Panc1 (cell line): ENCODE measurements at regions not wholly inside any gene's neighbourhood (a gene's known extent, or its start where the extent isn't known, plus 50 kb on each side); places are given as distances from the start of the nearest gene placed in this dataset.

ENCODE experiments used
- ATAC-seq: fragments of 200-7000 bp; cut with Tn5 transposase; 2 replicates; pipeline ENCODE4 v1.9.1; 2020; ENCODE audit warnings: mild to moderate bottlenecking, moderate library complexity
- BruUV-seq: library from RNA; stranded (reverse); fragments of 400-500 nt; replicated peaks from 2 replicates; lab custom pipeline; 2021; lab: Mats Ljungman, UMichigan
- CTCF ChIA-PET: fragments of 300-600 bp; sonication (Branson Sonifier 250); formaldehyde crosslinking; loops from one replicate; lab custom pipeline; 2022; ENCODE audit warnings: antibody characterized with exemption; lab: Charles Lee
- POLR2A ChIA-PET: fragments of 300-600 bp; sonication (Branson Sonifier 250); formaldehyde crosslinking; loops from one replicate; lab custom pipeline; 2022; ENCODE audit warnings: antibody characterized with exemption; lab: Charles Lee
- DNase-seq: peaks from one replicate; pipeline ENCODE4 v3.0.0-alpha.2; 2010; ENCODE audit warnings: low read depth, low spot score
- H3K27ac ChIP-seq: 2 replicates; pipeline ENCODE4 v1.5.1; 2011; ENCODE audit warnings: mild to moderate bottlenecking, low read length, inconsistent platforms
- H3K27me3 ChIP-seq: fragments of 200-500 bp; sonication (Bioruptor generic); 2 replicates; pipeline ENCODE4 v1.6.0; 2014; ENCODE audit warnings: low read length, inconsistent platforms; ENCODE audit not compliant: control insufficient read depth, insufficient read depth
- H3K36me3 ChIP-seq: fragments of 200-500 bp; sonication (Bioruptor generic); 2 replicates; pipeline ENCODE4 v1.5.1; 2014; ENCODE audit warnings: inconsistent platforms, mild to moderate bottlenecking, low read length, moderate library complexity; ENCODE audit not compliant: control insufficient read depth, insufficient read depth
- H3K4me1 ChIP-seq: 2 replicates; pipeline ENCODE4 v1.5.1; 2011; ENCODE audit warnings: inconsistent platforms, mild to moderate bottlenecking, low read length, moderate library complexity; ENCODE audit not compliant: control insufficient read depth, insufficient read depth
- H3K4me3 ChIP-seq, 2 experiments: 2 replicates each; pipeline ENCODE4 v1.5.1; 2011 to 2012; ENCODE audit warnings: low read depth in 2 of 2, low read length in 2 of 2, mild to moderate bottlenecking in 2 of 2, inconsistent platforms in 1 of 2, moderate library complexity in 1 of 2
- H3K9me3 ChIP-seq: fragments of 200-500 bp; sonication (Bioruptor generic); 2 replicates; pipeline ENCODE4 v1.5.1; 2014; ENCODE audit warnings: low read depth, mild to moderate bottlenecking, inconsistent platforms, low read length, moderate library complexity; ENCODE audit not compliant: control insufficient read depth, insufficient read depth
- CTCF ChIP-seq: fragments of 450-650 bp; IDR thresholded peaks from 2 replicates; pipeline ENCODE4 v1.5.1; 2017; ENCODE audit warnings: mild to moderate bottlenecking
- POLR2AphosphoS5 ChIP-seq: IDR thresholded peaks from 2 replicates; pipeline ENCODE4 v1.6.1; 2012; ENCODE audit warnings: mild to moderate bottlenecking, low read depth, low read length, moderate library complexity
- REST ChIP-seq, 2 experiments: IDR thresholded peaks; 2 replicates each; pipeline ENCODE4 v1.6.1; 2011 to 2012; ENCODE audit warnings: low read depth in 2 of 2, control low read depth in 1 of 2, low read length in 1 of 2, mild to moderate bottlenecking in 1 of 2, moderate library complexity in 1 of 2; ENCODE audit not compliant: insufficient read depth in 1 of 2
- SIN3A ChIP-seq: IDR thresholded peaks from 2 replicates; pipeline ENCODE4 v1.6.1; 2012; ENCODE audit warnings: low read depth, mild to moderate bottlenecking, low read length, moderate library complexity, borderline replicate concordance; ENCODE audit not compliant: insufficient read depth
- TCF7L2 ChIP-seq: IDR thresholded peaks from 2 replicates; pipeline ENCODE4 v1.6.1; 2011; ENCODE audit warnings: mild to moderate bottlenecking, low read depth, low read length, inconsistent platforms
- in situ Hi-C: cut with HindIII; loops from 2 replicates; pipeline ENCODE4 v1.10.0; 2016; ENCODE audit warnings: low sequenced_read_pairs, low pct_unique_long_range_greater_than_20kb
- intact Hi-C: fragments of 100-400 bp; cut with micrococcal nuclease; formaldehyde crosslinking; loops from one replicate; pipeline ENCODE4 v1.10.0; 2022; ENCODE audit not compliant: unreplicated experiment

GRCh38 chr18:65526099-65526498, 224.7 kb upstream of the CDH7 start:
- Histone ChIP-seq H3K27ac (no peak overlapping the region), H3K9me3 (no peaks in the 10 kb centered on the region), H3K4me3 (no peak overlapping the region), H3K27me3 (no peaks in the 10 kb centered on the region), H3K36me3 (no peaks in the 10 kb centered on the region), H3K4me1 (no peaks in the 10 kb centered on the region)
- in situ Hi-C loops (no loop called here), intact Hi-C loops (no loop called here)
- ATAC-seq (no peak), DNase-seq (no peak)
- ChIA-PET CTCF (no interaction called here), POLR2A (no interaction called here)
- BruUV-seq: no TSS peak
- TF ChIP-seq SIN3A (no peak), POLR2AphosphoS5 (no peak), REST (IDR thresholded peaks at IDR 0.05; ENCODE audit: insufficient read depth in 1 of 2, low read depth in 2 of 2, low read length in 1 of 2) (no peak), TCF7L2 (no peak), CTCF (no peak)

- H3K27me3 ChIP-seq: no peaks in the 10 kb centered on the region
- no peak overlapping the region for H3K27ac ChIP-seq
- ChIA-PET CTCF (no interaction called here), POLR2A (no interaction called here)
- DNase-seq (no peak), ATAC-seq (no peak)
- no peak overlapping the region for H3K4me3 ChIP-seq
- intact Hi-C loops: no loop called here
- H3K36me3 ChIP-seq: no peaks in the 10 kb centered on the region
- H3K9me3 ChIP-seq: no peaks in the 10 kb centered on the region
- in situ Hi-C loops: no loop called here
- no TSS peak for BruUV-seq
- TF ChIP-seq SIN3A (no peak), POLR2AphosphoS5 (no peak), REST (IDR thresholded peaks at IDR 0.05; ENCODE audit: insufficient read depth in 1 of 2, low read depth in 2 of 2, low read length in 1 of 2) (no peak), TCF7L2 (no peak), CTCF (no peak)
- no peaks in the 10 kb centered on the region for H3K4me1 ChIP-seq
These were observed 227.4 kb upstream of the CDH7 start for GRCh38 chr18:65523461-65523860.
